Smooth muscle cell (in vitro differentiated cells): ENCODE measurements at regions not wholly inside any gene's neighbourhood (a gene's known extent, or its start where the extent isn't known, plus 50 kb on each side); places are given as distances from the start of the nearest gene placed in this dataset.
"Not testable (repeated sequence)": the region's sequence is repeated elsewhere in the genome, so short reads cannot be mapped to it uniquely, and the experiment has no call there.

Experiments
- DNase-seq: peaks from one replicate; lab custom pipeline; 2025; ENCODE audit not compliant: unreplicated experiment; lab: John Stamatoyannopoulos, UW
- H2AFZ ChIP-seq: fragments of 200-600 bp; sonication (generic); 2 replicates; pipeline ENCODE4 v1.6.0; 2016; ENCODE audit warnings: antibody characterized with exemption, low read depth, mild to moderate bottlenecking
- H3F3A ChIP-seq: fragments of 200-600 bp; sonication (generic); 2 replicates; pipeline ENCODE4 v1.6.0; 2017; ENCODE audit warnings: antibody characterized with exemption, low read depth
- H3K27ac ChIP-seq: fragments of 200-600 bp; sonication (generic); 2 replicates; pipeline ENCODE4 v1.5.1; 2016; ENCODE audit warnings: low read depth, mild to moderate bottlenecking
- H3K27me3 ChIP-seq: fragments of 200-600 bp; sonication (generic); 2 replicates; pipeline ENCODE4 v1.6.1; 2016; ENCODE audit warnings: low read depth, mild to moderate bottlenecking
- H3K36me3 ChIP-seq: fragments of 200-600 bp; sonication (generic); 2 replicates; pipeline ENCODE4 v1.5.1; 2016; ENCODE audit warnings: low read depth
- H3K4me1 ChIP-seq: fragments of 200-600 bp; sonication (generic); 2 replicates; pipeline ENCODE4 v1.5.1; 2016; ENCODE audit warnings: low read depth
- H3K4me2 ChIP-seq: fragments of 200-600 bp; sonication (generic); 2 replicates; pipeline ENCODE4 v1.6.0; 2016; ENCODE audit warnings: mild to moderate bottlenecking
- H3K4me3 ChIP-seq: fragments of 200-600 bp; sonication (generic); 2 replicates; pipeline ENCODE4 v1.5.1; 2016; ENCODE audit warnings: mild to moderate bottlenecking
- H3K79me2 ChIP-seq: fragments of 200-600 bp; sonication (generic); 2 replicates; pipeline ENCODE4 v1.6.0; 2016; ENCODE audit warnings: low read depth, mild to moderate bottlenecking
- H3K9ac ChIP-seq: fragments of 200-600 bp; sonication (generic); 2 replicates; pipeline ENCODE4 v1.6.0; 2016; ENCODE audit warnings: low read depth
- H3K9me3 ChIP-seq: fragments of 200-600 bp; sonication (generic); replicated peaks from 2 replicates; pipeline ENCODE4 v1.5.1; 2016; ENCODE audit warnings: low read depth
- H4K20me1 ChIP-seq: fragments of 200-600 bp; sonication (generic); 2 replicates; pipeline ENCODE4 v1.6.0; 2016; ENCODE audit warnings: low read depth
- WGBS: methylation state at CpG from one replicate; pipeline ENCODE4 v1.1.7; 2016; ENCODE audit warnings: low lambda C conversion rate; 5-methylcytosine and 5-hydroxymethylcytosine counted together
- TF ChIP-seq, protein P1 (sequence below): fragments of 200-600 bp; sonication (generic); IDR thresholded peaks from 2 replicates; pipeline ENCODE4 v1.5.1; 2017; ENCODE audit warnings: borderline replicate concordance, mild to moderate bottlenecking, antibody characterized with exemption; ENCODE audit not compliant: insufficient read depth, poor library complexity, severe bottlenecking

DNA sequence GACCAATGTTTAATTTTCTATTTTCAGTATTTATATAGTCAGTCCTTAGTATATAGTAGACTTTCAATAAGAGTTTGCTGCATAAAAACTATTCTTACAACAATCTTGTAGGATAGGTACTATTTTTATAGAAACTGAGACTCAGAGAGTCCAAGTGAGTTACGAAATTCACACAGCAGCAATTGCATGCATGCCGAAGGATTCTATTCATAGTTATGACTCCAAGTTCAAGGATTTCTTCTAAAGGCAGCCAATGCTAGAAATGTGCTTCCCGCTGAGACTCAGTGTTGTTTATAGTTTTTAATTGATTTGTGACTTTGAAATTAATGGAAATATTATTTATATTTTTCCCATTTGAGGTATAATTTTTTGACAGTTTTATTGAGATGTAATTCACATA, 62.7 kb upstream of the CSNK1A1L start:
- no peaks in the 10 kb centered on the region for H3K79me2 ChIP-seq
- TF ChIP-seq, protein P1, sequence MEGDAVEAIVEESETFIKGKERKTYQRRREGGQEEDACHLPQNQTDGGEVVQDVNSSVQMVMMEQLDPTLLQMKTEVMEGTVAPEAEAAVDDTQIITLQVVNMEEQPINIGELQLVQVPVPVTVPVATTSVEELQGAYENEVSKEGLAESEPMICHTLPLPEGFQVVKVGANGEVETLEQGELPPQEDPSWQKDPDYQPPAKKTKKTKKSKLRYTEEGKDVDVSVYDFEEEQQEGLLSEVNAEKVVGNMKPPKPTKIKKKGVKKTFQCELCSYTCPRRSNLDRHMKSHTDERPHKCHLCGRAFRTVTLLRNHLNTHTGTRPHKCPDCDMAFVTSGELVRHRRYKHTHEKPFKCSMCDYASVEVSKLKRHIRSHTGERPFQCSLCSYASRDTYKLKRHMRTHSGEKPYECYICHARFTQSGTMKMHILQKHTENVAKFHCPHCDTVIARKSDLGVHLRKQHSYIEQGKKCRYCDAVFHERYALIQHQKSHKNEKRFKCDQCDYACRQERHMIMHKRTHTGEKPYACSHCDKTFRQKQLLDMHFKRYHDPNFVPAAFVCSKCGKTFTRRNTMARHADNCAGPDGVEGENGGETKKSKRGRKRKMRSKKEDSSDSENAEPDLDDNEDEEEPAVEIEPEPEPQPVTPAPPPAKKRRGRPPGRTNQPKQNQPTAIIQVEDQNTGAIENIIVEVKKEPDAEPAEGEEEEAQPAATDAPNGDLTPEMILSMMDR: no peak

DNA sequence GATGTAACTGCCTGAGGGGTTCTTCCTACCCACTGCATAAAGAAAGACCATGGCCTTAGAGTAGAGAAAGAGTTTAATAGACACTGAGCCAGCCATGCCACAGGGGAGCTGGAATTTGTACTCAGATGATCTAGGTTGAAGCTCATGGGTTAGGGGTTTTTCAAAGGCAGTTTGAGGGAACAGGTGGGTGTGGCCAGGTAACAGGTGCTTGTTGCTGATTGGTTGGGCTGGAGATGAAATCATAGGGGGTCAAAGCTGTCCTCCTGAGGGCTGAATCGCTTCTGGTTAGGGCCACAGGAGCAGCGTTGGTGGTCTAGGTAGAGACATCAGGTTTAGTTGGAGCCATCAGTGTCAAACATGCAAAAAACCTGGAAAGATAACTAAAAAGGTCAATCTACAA, 59.2 kb upstream of the CSNK1A1L start:
- Histone ChIP-seq H3K9ac (no peak overlapping the region), H2AFZ (no peak overlapping the region), H3K4me2 (no peak overlapping the region), H3K27me3 (no peaks in the 10 kb centered on the region), H3K79me2 (no peaks in the 10 kb centered on the region), H3F3A (no peaks in the 10 kb centered on the region), H3K27ac (no peak overlapping the region), H3K36me3 (no peaks in the 10 kb centered on the region), H4K20me1 (no peaks in the 10 kb centered on the region), H3K9me3 (peaks cover 5% of the 10 kb centered on the region), H3K4me3 (no peak overlapping the region), H3K4me1 (no peaks in the 10 kb centered on the region)
- DNase-seq: no peak
- TF ChIP-seq, protein P1: no peak
- 74% methylated on average over 2 of the region's 2 CpGs for WGBS

More for the DNA sequence above, 62.7 kb upstream of the CSNK1A1L start:
- Histone ChIP-seq H3K27me3 (no peaks in the 10 kb centered on the region), H3K9me3 (no peaks in the 10 kb centered on the region), H3K4me3 (no peak overlapping the region), H3K27ac (no peak overlapping the region), H3K4me1 (no peaks in the 10 kb centered on the region), H3K9ac (no peak overlapping the region), H3F3A (no peaks in the 10 kb centered on the region), H2AFZ (no peak overlapping the region), H3K36me3 (no peaks in the 10 kb centered on the region), H4K20me1 (no peaks in the 10 kb centered on the region), H3K4me2 (no peak overlapping the region)
- no peak for DNase-seq
- 65% methylated on average over 3 of the region's 3 CpGs for WGBS

DNA sequence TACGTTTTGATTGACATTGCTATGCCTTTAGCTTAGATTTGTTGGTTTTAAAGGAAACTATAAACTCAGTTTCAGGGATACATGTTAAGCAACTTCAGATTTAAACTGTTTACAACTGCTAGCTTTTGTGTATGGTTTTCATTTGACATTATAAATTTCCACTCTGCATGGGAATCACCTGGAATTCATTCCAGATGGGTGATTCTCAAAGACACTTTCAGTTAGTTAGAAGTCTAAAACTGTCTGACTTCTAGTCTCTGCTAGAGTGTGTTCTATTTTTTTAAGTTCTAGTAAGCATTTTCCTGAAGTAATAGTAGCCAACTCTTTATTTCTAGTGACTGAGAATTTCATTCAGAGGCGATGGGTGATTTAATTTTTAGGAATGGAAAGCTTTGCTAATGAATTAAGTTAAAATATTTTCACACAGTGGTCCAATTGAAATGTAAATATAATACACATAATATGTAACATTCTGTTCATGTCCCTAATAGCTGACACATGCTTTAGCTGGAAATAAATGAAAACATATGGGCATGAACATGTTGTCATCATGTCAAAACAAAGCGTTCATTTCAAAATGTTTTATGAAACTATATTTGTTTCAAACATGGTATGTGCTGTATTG, 58.3 kb upstream of the CSNK1A1L start:
- Histone ChIP-seq H3K9me3 (peaks cover 5% of the 10 kb centered on the region), H3K9ac (no peak overlapping the region), H3K4me3 (no peak overlapping the region), H2AFZ (no peak overlapping the region), H3K27ac (no peak overlapping the region), H3K36me3 (no peaks in the 10 kb centered on the region), H3K4me1 (no peaks in the 10 kb centered on the region), H3K79me2 (no peaks in the 10 kb centered on the region), H3K27me3 (no peaks in the 10 kb centered on the region), H4K20me1 (no peaks in the 10 kb centered on the region), H3K4me2 (no peak overlapping the region), H3F3A (no peaks in the 10 kb centered on the region)
- no peak for DNase-seq
- WGBS: 94% methylated on average over 3 of the region's 3 CpGs
- TF ChIP-seq, protein P1: no peak

DNA sequence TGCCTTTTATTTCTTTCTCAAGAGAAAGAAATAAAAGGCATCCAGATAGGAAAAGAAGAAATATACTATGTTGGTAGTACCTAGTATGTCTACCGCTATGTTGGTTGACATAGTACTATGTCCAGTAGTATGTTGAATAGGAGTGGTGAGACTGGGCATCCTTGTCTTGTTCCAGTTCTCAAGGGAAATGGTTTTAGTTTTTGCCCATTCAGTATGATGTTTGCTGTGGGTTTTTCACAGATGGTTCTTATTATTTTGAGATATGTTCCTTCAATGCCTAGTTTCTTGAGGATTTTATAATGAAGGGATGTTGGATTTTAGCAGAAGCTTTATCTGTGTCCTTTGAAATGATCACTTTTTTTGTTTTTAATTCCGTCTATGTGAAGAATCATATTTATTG, 53.0 kb upstream of the CSNK1A1L start:
- no peak overlapping the region for H3K4me2 ChIP-seq
- no peak overlapping the region for H3K4me3 ChIP-seq
- no peaks in the 10 kb centered on the region for H3K79me2 ChIP-seq
- no peaks in the 10 kb centered on the region for H3K27me3 ChIP-seq
- H2AFZ ChIP-seq: no peak overlapping the region
- 94% methylated on average over 2 of the region's 2 CpGs for WGBS
- H3K36me3 ChIP-seq: no peaks in the 10 kb centered on the region
- H3K4me1 ChIP-seq: no peaks in the 10 kb centered on the region
- H3F3A ChIP-seq: no peaks in the 10 kb centered on the region
- no peak overlapping the region for H3K27ac ChIP-seq
- DNase-seq: no peak
- H3K9ac ChIP-seq: no peak overlapping the region
- TF ChIP-seq, protein P1: no peak
- no peaks in the 10 kb centered on the region for H4K20me1 ChIP-seq
- H3K9me3 ChIP-seq: peaks cover 5% of the 10 kb centered on the region

DNA sequence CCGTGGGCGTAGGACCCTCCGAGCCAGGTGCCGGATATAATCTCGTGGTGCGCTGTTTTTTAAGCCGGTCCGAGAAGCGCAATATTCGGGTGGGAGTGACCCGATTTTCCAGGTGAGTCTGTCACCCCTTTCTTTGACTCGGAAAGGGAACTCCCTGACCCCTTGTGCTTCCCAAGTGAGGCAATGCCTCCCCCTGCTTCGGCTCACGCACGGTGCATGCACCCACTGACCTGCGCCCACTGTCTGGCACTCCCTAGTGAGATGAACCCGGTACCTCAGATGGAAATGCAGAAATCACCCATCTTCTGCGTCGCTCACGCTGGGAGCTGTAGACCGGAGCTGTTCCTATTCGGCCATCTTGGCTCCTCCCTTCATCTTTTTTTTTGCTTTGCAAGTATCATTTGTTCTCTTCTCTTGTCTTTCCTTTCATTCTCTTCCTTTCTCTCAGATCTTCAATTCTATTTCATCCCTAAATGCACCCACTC, 50.2 kb upstream of the CSNK1A1L start:
- H3K4me3 ChIP-seq, H3K27ac ChIP-seq, H3K4me1 ChIP-seq, H3F3A ChIP-seq, H2AFZ ChIP-seq, H3K9me3 ChIP-seq, H3K27me3 ChIP-seq, H3K36me3 ChIP-seq, H4K20me1 ChIP-seq, DNase-seq, H3K4me2 ChIP-seq, H3K9ac ChIP-seq, H3K79me2 ChIP-seq: not testable (repeated sequence)
- 93% methylated on average over 22 of the region's 22 CpGs for WGBS
